ENCODE measurements at regions not wholly inside any gene's neighbourhood (a gene's known extent, or its start where the extent isn't known, plus 50 kb on each side); places are given as distances from the start of the nearest gene placed in this dataset.

GRCh38 chr1:245090491-245091090 lies 64.2 kb upstream of the KIF26B start:
- TF ChIP-seq POLR2AphosphoS5 (IDR thresholded peaks at IDR 0.05; ENCODE audit: insufficient read depth in 1 of 2, low read depth in 1 of 2), result no peak
- no peak for TF ChIP-seq POLR2A (IDR thresholded peaks at IDR 0.05)
- TF ChIP-seq CTCF (IDR thresholded peaks at IDR 0.05), result no peak
- Histone ChIP-seq H3K27ac (no peak overlapping the region), H3K4me3 (no peak overlapping the region), H3K4me1 (no peaks in the 10 kb centered on the region), H3K36me3 (peaks cover 0 to 4% of the 10 kb centered on the region in 2 donors), H3K27me3 (no peaks in the 10 kb centered on the region), H3K9me3 (no peaks in the 10 kb centered on the region)
- no peak for DNase-seq (ENCODE audit: extremely low spot score in 2 of 2)
- intact Hi-C loops (cut with DNase I), result no loop called here

GRCh38 chr1:245087723-245088122 lies 67.1 kb upstream of the KIF26B start:
- intact Hi-C loops (cut with DNase I), result no loop called here
- H3K4me1 ChIP-seq, result no peaks in the 10 kb centered on the region
- H3K9me3 ChIP-seq, result no peaks in the 10 kb centered on the region
- no peak overlapping the region for H3K27ac ChIP-seq
- no peak overlapping the region for H3K4me3 ChIP-seq
- H3K27me3 ChIP-seq, result no peaks in the 10 kb centered on the region
- TF ChIP-seq POLR2A (IDR thresholded peaks at IDR 0.05), result no peak
- no peak for TF ChIP-seq CTCF (IDR thresholded peaks at IDR 0.05)
- no peak for TF ChIP-seq POLR2AphosphoS5 (IDR thresholded peaks at IDR 0.05; ENCODE audit: insufficient read depth in 1 of 2, low read depth in 1 of 2)
- DNase-seq (ENCODE audit: extremely low spot score in 2 of 2), result no peak
- peaks cover 0 to 8% of the 10 kb centered on the region in 2 donors for H3K36me3 ChIP-seq

- intact Hi-C loops (cut with DNase I), result no loop called here
- no peak for DNase-seq (ENCODE audit: extremely low spot score in 2 of 2)
- no peaks in the 10 kb centered on the region for H3K9me3 ChIP-seq
- no peak overlapping the region for H3K4me3 ChIP-seq
- no peak overlapping the region for H3K27ac ChIP-seq
- TF ChIP-seq POLR2A (IDR thresholded peaks at IDR 0.05), result no peak
- no peak for TF ChIP-seq POLR2AphosphoS5 (IDR thresholded peaks at IDR 0.05; ENCODE audit: insufficient read depth in 1 of 2, low read depth in 1 of 2)
- TF ChIP-seq CTCF (IDR thresholded peaks at IDR 0.05), result no peak
- H3K36me3 ChIP-seq, result peaks cover 0 to 8% of the 10 kb centered on the region in 2 donors
- no peaks in the 10 kb centered on the region for H3K4me1 ChIP-seq
- H3K27me3 ChIP-seq, result no peaks in the 10 kb centered on the region
Observed at GRCh38 chr1:245086389-245086969, 68.3 kb upstream of the KIF26B start.

GRCh38 chr1:245085508-245086095 lies 69.2 kb upstream of the KIF26B start:
- intact Hi-C loops (cut with DNase I), result no loop called here
- TF ChIP-seq POLR2A (IDR thresholded peaks at IDR 0.05) (no peak), CTCF (IDR thresholded peaks at IDR 0.05) (no peak), POLR2AphosphoS5 (IDR thresholded peaks at IDR 0.05; ENCODE audit: insufficient read depth in 1 of 2, low read depth in 1 of 2) (no peak)
- no peaks in the 10 kb centered on the region for H3K27me3 ChIP-seq
- H3K27ac ChIP-seq, result no peak overlapping the region
- no peak overlapping the region for H3K4me3 ChIP-seq
- H3K36me3 ChIP-seq, result peaks cover 0 to 4% of the 10 kb centered on the region in 2 donors
- H3K9me3 ChIP-seq, result no peaks in the 10 kb centered on the region
- no peak for DNase-seq (ENCODE audit: extremely low spot score in 2 of 2)
- no peaks in the 10 kb centered on the region for H3K4me1 ChIP-seq

- Histone ChIP-seq H3K4me3 (no peak overlapping the region), H3K9me3 (no peaks in the 10 kb centered on the region), H3K27me3 (no peaks in the 10 kb centered on the region), H3K4me1 (no peaks in the 10 kb centered on the region), H3K27ac (no peak overlapping the region), H3K36me3 (peaks cover 0 to 4% of the 10 kb centered on the region in 2 donors)
- TF ChIP-seq POLR2A (IDR thresholded peaks at IDR 0.05) (no peak), CTCF (IDR thresholded peaks at IDR 0.05) (no peak), POLR2AphosphoS5 (IDR thresholded peaks at IDR 0.05; ENCODE audit: insufficient read depth in 1 of 2, low read depth in 1 of 2) (no peak)
- no peak for DNase-seq (ENCODE audit: extremely low spot score in 2 of 2)
- intact Hi-C loops (cut with DNase I), result no loop called here
Observed at GRCh38 chr1:245084551-245084950, 70.2 kb upstream of the KIF26B start.
